ENCODE measurements at regions not wholly inside any gene's neighbourhood (a gene's known extent, or its start where the extent isn't known, plus 50 kb on each side); places are given as distances from the start of the nearest gene placed in this dataset.
"Not testable (repeated sequence)": the region's sequence is repeated elsewhere in the genome, so short reads cannot be mapped to it uniquely, and the experiment has no call there.

DNA sequence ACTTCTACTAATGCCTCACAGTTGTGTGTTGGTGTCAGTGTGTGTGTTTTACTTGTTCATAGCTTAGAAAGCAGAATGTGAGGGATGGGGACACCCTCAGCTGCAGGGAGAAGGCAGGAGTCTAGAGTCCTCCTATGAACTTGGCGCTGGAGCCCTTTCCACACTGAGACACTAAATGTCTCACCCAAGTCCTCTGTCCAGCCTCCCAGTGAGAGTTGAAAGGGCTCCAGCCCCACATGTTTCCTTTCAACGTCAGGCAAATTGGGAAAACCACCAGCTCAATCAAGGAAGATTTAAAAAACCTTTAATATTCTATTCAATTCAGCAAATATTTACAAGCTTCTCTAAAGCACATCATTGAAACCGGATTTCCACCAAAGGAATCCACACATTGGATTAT lies 167.6 kb upstream of the MSX2 start:
- Mint-ChIP-seq H3K27me3 (peaks cover 13% of the 10 kb centered on the region), H3K27ac (no peak overlapping the region), H3K4me3 (no peak overlapping the region), H3K36me3 (no peaks in the 10 kb centered on the region), H3K4me1 (ENCODE audit: unreplicated experiment) (peaks cover 12% of the 10 kb centered on the region), H3K9me3 (peaks cover 9% of the 10 kb centered on the region)
- no peak for DNase-seq (ENCODE audit: extremely low spot score, unreplicated experiment)
- TF ChIP-seq, protein P1, sequence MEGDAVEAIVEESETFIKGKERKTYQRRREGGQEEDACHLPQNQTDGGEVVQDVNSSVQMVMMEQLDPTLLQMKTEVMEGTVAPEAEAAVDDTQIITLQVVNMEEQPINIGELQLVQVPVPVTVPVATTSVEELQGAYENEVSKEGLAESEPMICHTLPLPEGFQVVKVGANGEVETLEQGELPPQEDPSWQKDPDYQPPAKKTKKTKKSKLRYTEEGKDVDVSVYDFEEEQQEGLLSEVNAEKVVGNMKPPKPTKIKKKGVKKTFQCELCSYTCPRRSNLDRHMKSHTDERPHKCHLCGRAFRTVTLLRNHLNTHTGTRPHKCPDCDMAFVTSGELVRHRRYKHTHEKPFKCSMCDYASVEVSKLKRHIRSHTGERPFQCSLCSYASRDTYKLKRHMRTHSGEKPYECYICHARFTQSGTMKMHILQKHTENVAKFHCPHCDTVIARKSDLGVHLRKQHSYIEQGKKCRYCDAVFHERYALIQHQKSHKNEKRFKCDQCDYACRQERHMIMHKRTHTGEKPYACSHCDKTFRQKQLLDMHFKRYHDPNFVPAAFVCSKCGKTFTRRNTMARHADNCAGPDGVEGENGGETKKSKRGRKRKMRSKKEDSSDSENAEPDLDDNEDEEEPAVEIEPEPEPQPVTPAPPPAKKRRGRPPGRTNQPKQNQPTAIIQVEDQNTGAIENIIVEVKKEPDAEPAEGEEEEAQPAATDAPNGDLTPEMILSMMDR (conservative IDR thresholded peaks at IDR 0.05), result no peak

DNA sequence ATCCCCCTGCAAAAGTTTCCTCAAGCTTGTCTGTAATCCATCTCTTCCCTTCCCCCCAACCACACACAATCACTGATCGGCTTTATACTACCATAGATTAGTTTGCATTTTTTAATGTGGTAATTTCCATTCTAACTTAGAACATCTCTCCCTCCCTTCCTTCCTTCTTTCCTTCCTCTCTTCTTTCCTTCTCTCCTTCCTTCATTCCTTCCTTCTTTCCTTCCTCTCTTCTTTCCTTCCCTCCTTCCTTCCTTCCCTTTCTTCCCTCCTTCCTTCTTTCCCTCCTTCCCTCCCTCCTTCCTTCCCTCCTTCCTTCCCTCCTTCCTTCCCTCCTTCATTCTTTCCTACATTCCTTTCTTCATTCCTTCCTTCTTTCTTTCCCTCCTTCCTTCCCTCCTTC lies 166.2 kb upstream of the MSX2 start:
- Mint-ChIP-seq H3K36me3 (no peaks in the 10 kb centered on the region), H3K27ac (no peak overlapping the region), H3K9me3 (peaks cover 9% of the 10 kb centered on the region), H3K4me1 (ENCODE audit: unreplicated experiment) (peaks cover 4% of the 10 kb centered on the region), H3K4me3 (no peak overlapping the region), H3K27me3 (peaks cover 14% of the 10 kb centered on the region)
- TF ChIP-seq, protein P1 (conservative IDR thresholded peaks at IDR 0.05), result no peak
- DNase-seq (ENCODE audit: extremely low spot score, unreplicated experiment), result no peak

DNA sequence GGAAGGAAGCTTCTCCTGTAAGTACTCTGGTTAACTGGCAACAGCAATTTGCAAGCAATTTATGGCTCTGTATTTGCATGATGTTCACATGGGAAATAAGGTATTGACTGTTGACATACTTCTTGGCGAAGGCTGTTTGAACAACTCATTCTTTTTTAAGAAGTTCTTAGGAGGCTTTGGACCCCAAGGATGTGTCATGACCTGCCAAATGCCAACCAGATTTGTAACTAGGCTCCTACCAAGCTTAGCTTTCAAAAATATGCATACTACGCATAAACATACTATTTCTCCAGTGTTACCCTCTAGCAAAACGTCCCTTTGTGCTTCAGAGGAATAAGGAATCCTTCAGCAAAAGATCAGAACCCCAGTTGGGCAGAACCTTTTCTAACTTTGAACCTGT lies 165.2 kb upstream of the MSX2 start:
- TF ChIP-seq, protein P1 (conservative IDR thresholded peaks at IDR 0.05), result no peak
- no peak overlapping the region for H3K27ac Mint-ChIP-seq
- H3K9me3 Mint-ChIP-seq, result peaks cover 9% of the 10 kb centered on the region

DNA sequence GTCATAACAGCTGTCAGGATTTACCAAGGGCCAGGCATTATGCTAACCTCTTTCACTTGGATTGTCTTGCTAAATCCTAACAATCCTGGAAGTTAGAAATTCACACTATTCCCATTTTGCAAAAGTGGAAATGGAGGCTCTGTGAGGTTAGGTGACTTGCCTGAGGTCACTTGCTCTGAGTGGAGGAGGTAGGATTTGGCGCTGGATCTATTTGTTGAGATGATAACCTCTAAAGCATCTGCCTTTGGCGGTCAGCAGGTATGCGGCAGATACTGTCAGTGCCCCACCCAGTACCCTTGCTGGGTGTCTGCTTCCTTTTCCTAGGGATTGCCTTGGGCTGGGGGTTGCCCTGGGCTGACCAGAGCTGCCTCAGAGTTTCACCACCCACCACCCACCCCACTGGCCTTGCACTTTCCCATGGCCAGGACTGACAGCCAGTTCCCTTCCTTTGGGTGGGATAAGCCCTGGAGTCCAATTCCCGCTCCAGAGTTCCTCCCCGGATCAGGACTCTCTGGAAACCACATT lies 164.8 kb upstream of the MSX2 start:
- Mint-ChIP-seq H3K9me3 (peaks cover 9% of the 10 kb centered on the region), H3K36me3 (peaks cover 3% of the 10 kb centered on the region), H3K27me3 (peaks cover 18% of the 10 kb centered on the region), H3K4me1 (ENCODE audit: unreplicated experiment) (peaks cover 17% of the 10 kb centered on the region), H3K27ac (no peak overlapping the region), H3K4me3 (no peak overlapping the region)
- TF ChIP-seq, protein P1 (conservative IDR thresholded peaks at IDR 0.05), result no peak
- no peak for DNase-seq (ENCODE audit: extremely low spot score, unreplicated experiment)

More for the DNA sequence above, 165.2 kb upstream of the MSX2 start:
- H3K36me3 Mint-ChIP-seq, result peaks cover 3% of the 10 kb centered on the region
- peaks cover 12% of the 10 kb centered on the region for H3K4me1 Mint-ChIP-seq (ENCODE audit: unreplicated experiment)
- no peak for DNase-seq (ENCODE audit: extremely low spot score, unreplicated experiment)
- no peak overlapping the region for H3K4me3 Mint-ChIP-seq
- H3K27me3 Mint-ChIP-seq, result peaks cover 18% of the 10 kb centered on the region

DNA sequence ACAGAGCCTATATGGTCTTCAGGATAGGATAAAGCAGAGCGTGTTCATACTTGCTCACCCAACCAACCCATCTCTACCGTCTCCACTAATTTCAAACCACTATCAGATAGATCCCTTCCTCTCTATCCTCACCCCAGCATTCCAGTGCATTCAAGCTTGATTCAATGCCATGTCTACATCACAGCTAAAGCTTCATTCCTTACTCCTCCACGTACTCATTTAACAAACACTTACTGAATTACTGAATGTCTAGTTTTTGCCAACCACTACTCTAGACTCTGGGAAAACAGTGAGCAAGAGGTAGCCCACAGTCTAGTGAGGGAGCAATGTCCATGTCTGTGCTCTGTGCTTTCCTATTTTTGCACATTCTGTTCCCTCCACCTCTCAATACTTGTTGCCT lies 163.5 kb upstream of the MSX2 start:
- no peak for DNase-seq (ENCODE audit: extremely low spot score, unreplicated experiment)
- TF ChIP-seq, protein P1 (conservative IDR thresholded peaks at IDR 0.05), result no peak
- H3K27ac Mint-ChIP-seq, result no peak overlapping the region
- peaks cover 18% of the 10 kb centered on the region for H3K4me1 Mint-ChIP-seq (ENCODE audit: unreplicated experiment)
- peaks cover 9% of the 10 kb centered on the region for H3K9me3 Mint-ChIP-seq
- peaks cover 3% of the 10 kb centered on the region for H3K36me3 Mint-ChIP-seq
- peaks cover 22% of the 10 kb centered on the region for H3K27me3 Mint-ChIP-seq
- H3K4me3 Mint-ChIP-seq, result no peak overlapping the region

DNA sequence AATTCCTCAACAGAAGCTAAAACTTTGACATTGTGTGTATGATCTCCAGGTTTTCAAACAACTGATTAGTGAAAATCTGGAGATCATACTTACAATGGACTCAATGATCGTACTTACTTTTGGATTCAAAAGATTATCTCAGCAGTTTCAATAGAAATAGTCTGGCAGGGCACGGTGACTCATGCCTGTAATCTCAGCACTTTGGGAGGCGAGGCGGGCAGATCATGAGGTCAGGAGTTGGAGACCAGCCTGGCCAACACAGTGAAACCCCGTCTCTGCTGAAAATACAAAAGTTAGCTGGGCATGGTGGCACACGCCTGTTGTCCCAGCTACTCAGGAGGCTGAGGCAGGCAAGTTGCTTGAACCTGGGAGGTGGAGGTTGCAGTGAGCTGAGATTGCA lies 161.3 kb upstream of the MSX2 start:
- H3K4me3 Mint-ChIP-seq; DNase-seq (ENCODE audit: extremely low spot score, unreplicated experiment); H3K36me3 Mint-ChIP-seq; H3K27ac Mint-ChIP-seq; H3K9me3 Mint-ChIP-seq: not testable (repeated sequence)
- H3K27me3 Mint-ChIP-seq, result peaks cover 22% of the 10 kb centered on the region
- peaks cover 18% of the 10 kb centered on the region for H3K4me1 Mint-ChIP-seq (ENCODE audit: unreplicated experiment)
